A172 (cell line): ENCODE measurements at regions not wholly inside any gene's neighbourhood (a gene's known extent, or its start where the extent isn't known, plus 50 kb on each side); places are given as distances from the start of the nearest gene placed in this dataset.

Experiments used
- DNase-seq: peaks from one replicate; pipeline ENCODE4 v3.0.0-alpha.2; 2015; ENCODE audit warnings: low spot score

DNA sequence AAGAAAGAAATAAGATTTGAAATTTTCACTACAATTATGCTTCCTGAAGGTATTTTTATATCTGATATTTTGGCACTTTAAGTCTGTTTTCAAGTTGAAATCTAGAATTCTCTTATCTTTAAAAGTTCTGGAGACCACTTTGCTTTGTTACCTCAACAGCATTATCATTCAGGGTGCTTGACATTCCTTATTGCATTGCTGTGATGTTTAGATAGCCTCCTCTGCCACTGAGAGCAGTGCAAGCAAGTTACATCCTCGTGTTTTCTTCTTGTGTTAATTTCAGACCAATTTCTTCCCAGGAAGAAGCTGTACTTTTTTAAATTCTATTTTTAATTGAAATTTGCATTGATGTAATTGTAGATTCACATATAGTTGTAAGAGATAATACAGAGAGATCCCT lies 333.9 kb upstream of the KIRREL3 start:
- DNase-seq, result no peak

DNA sequence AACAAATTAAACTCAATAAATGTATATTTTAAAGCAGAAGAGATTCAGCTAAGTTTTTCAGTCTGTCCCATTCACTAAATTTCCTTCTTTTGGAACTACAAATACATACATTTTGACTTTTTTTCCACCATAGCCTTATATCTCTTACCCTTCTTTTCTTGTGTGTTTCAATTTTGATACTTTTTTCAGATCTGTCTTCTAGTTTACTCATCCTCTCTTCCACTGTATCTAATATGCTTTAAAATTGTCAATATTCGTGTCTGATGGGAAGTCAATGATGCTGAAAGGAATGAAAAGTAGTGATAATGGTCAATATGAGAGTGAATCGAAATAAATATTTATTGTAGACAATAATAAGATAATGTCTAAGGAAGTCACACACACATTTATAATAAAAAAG lies 332.3 kb upstream of the KIRREL3 start:
- DNase-seq, result no peak

DNA sequence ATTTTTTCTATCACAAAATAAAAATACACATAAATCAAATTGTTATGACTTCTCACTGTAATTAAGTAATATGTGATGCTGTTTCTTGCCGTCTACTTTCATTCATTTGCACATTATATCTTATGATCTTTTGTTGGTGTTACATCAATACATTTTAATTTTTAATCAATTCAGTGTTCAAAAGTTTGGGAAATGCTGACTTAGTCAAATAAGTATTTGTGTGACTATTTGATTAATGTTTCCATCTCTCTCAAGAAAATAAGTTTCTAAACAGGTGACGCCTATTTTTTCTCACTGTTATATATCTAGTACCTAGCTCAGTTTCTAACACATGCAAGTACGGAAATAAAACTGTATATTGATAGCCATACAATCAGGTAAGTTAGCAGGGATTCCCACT lies 329.5 kb upstream of the KIRREL3 start:
- DNase-seq, result no peak

DNA sequence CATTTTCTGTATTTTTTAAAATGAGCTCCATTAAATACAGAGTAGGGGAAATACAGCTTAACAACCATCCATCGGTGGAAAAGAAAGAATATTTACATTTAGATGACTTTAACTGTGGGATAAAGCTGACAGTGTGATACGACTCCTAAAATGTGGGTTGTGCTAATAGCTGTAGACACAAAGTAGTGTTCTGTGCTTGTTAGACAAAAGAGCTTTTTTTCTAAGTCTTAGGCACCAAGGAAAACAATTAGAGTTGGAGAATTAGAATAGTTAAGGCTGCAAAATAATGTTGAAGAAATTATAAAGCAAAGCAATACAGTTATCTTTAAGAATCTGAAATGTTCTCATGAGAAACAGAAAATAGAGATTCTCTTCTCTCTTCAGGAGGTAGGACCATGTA lies 307.7 kb upstream of the KIRREL3 start:
- DNase-seq, result no peak

DNA sequence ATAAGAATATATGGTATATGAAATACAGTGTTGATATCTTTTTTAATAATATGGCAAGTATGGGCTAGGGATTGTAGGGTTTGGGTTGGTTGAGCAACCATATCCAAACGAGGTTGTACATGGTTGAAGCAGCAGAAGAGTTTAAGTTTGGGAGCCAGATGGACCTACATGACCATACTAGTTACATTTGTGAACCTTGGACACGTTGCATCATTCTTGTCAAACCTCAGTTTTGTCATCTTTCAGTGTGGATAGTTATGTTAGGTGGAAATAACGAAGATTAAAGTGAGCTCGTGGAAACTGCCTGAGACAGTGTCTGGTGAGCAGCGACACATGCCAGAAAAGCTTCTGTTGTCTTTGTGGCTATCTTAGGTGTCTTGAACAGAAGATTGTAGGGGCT lies 307.1 kb upstream of the KIRREL3 start:
- no peak for DNase-seq

DNA sequence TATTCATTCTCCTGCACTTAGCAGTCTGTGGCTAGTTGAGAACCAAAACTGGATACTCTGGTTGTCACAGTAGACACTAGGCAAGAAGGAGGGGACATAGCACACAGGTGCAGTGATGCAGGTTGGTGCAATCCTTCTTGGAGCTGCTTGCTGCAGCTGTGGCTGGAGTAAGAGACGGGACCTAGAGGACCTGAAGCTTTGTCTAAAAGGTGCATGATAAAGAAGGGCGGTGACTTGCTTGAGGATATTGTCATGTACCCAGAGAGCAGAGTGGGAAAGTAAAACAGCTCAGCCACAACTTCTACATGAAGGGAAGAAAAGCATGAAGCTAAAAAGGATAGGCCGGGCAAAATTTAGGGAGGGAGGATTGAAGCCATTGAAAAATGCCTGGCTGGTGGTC lies 304.1 kb upstream of the KIRREL3 start:
- DNase-seq, result no peak

DNA sequence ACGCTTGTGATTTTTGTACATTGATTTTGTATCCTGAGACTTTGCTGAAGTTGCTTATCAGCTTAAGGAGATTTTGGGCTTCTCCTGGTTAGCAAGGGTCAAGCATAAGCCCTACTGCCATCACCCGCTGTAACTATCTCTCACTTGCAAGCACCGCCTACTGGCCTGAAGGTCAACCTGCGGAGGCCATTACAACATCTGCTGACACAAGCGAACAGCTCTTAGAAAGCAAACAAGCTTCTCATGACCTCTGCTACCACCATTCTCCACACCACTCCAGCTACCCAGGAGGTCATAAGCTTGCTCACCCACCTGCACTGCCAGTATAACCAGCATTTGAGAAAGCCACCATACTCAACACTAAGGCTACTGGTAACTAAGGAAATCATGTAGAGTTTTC lies 288.4 kb upstream of the KIRREL3 start:
- no peak for DNase-seq

DNA sequence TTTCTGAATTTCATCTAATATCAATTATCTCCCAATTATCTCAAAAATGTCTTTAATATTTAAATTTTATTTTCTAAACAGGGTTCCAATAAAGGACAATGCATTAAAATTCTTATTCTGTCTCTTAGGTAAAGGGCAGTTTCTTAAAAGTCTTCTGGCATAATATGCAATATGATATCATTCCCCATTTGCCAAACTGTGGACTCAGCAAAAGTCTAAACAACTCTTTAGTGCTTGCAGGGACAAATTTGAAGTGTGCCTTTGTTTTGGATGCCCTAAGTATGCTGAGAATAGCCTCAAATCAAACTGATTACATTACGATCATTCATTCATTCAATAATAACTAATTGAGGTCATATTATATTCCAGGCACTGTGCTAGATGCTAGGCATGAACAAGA lies 281.0 kb upstream of the KIRREL3 start:
- DNase-seq, result no peak

DNA sequence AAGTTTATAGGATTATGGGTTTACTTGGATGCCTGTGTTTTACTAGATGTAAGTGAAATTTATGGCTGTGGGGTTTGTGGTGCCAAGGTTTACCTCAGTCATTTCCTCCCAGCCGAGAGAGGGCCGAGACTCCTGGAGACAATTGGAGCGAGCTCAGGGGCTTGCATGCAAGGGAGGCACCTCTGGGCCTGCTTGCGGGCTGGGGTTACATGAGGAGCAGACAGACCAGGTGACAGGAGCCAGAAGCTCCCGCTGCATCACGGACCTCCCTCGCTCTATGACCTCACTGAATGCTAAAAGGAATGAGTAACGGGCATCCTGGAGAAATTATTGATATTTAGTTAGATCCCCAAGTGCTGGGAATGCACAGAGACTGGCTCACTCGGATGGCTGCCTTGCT lies 275.2 kb upstream of the KIRREL3 start:
- no peak for DNase-seq

DNA sequence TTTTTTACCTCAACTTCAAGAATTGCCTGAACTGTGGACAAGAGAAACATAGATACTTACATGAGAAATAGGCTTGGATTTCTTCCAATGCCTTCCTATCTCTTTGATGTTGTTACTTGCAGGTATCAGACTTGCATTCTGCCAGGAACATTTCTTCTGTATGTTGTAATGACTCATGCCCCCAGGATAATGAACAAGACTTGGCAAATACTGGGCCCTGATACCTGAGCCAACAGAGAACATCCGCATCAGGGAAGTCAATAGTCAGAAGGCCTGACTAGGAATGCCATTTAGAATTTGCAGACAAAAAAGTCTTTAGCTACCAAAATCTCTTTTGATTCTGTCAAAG lies 273.7 kb upstream of the KIRREL3 start:
- no peak for DNase-seq

DNA sequence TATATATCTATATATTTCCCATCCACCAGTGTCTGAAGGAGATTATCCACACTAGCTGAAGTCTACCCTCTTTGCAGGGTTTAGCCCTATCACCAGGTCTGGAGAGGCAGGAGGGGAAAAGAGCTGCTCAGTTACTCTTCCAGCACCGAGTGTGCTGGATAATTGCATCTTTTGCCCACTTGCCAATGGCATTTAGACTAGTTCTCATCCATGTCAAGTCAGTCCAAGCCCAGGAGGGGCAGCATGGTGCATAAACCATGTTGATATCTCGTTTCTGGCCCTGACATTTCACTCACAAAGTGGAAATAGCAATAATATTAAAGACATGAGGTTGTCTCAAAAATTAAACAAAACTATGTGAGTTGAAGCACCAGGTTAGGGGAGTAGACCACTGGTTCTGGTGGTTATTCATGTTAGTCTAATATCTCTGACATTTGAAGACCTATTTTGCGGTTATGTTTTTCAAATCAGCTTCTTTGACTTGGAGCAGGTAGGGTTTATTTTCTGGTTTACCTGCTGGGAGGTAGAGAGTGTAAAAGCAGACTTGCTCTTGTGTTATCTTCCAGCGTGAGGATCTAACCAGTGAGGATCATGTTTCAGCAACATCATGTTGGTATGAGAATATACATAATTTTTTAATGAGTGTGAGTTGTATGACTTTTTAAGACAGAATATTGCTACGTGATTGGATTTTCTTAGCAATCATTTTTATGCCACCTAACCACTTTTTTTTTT lies 273.2 kb upstream of the KIRREL3 start:
- DNase-seq, result no peak

DNA sequence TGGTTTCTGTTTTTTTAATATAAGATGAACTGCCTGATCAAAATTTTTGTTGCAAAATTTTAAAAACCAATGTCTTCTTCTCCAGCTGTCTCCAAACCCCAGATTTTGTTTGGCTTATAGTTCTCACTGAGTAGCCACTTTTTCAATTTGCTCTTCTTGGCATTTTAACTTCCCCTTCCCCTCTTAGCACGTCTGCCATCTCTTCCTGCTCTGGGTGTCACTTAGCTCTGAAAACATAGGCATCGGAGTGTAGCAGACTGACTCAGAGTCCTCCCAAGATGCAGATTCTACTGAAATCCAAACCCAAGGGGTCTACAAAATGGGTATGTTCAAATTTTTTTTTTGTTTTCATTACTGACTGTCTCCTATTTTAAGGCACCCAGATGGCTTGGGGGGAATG lies 270.3 kb upstream of the KIRREL3 start:
- no peak for DNase-seq

DNA sequence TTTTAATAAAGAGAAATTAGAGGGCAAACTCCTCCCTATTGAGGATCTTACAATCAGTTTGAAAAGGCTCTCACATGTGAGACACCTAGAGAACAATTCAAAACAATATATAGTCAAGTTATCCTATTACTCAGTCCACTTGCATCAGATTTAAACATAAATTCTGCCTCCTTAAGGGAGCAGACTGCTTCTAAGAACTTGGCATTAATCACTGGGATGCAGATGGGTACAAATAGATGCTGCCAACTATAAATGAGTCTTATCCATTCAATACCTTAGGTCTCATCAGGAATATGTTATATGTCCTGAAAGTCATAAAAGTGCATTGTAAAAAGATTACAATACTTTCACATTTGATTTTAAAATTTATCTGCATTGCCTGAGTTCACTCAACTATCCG lies 269.3 kb upstream of the KIRREL3 start:
- DNase-seq, result no peak

DNA sequence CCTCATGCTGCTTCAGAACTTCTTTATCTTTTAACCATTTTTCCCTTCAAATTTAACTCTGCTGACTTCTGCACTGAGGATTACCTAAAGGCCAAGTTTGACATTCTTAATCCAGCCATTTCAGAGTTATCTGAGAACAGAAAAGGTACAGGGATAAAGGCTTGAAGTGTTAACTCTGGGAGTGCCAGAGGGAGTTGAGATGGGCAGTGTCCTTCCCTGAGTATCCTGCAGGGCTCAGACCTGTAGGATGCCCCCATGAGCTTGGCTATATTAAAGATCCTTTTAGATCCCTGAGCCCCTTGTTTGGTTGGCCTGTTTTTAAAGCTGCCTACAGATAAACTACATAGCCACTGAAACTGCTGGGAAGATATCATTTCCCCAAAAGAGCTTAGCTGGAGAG lies 268.4 kb upstream of the KIRREL3 start:
- no peak for DNase-seq

DNA sequence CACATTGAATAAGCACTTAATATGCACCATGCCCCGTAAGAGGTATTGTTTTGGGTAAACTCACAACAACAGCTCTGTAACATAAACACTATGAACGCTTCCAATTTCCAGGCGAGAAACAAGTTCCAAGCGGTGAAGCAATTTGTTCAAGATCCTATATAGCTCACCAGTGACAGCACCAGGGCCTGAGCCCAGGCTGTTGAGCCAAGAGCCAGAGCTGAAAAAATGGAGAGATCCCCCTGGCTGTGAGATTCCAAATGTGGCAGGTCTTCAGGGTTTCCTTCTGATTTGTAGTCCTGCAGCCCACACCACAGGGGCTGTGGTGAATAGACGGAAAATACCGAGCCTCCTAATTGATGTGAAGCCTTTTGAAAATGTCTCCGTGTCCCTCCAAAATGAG lies 268.0 kb upstream of the KIRREL3 start:
- no peak for DNase-seq

DNA sequence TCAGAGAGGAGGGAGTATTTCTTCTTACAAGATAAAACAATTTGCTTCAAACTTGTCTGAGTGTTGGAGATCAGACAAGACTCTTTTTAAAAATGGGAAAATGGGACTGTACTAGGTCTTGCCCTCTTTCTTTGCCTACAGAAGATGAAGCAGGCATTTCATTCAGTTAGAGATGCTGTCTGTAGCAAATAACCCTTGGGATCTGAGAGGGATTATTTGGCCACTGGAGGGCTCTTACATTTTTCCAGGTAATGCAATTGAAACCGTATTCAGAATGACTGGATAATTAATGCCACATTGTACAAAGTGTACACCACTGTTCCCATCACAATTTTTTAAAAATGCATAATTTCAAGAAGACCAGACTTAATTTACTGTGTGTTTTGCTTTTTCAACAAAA lies 258.5 kb upstream of the KIRREL3 start:
- DNase-seq, result no peak

DNA sequence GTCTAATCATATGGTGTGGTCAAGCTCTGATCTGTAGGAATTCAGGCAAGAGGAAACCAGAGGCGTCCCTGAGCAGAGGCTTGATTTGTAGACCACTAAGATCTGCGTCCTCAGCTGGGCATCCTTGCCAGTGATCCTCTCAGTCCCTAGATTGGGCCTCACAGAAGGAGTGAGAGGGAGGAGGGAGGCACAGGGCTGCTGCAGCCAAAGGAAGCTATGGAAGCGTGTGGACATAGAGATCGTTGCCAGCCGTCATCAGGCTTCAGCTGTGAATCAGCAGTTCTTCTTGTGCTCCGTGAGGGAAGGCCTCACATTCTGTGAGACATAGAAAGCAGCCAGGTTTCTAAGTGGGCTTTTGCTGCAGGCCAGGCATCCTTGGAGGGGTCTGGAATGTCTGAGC lies 254.6 kb upstream of the KIRREL3 start:
- no peak for DNase-seq

DNA sequence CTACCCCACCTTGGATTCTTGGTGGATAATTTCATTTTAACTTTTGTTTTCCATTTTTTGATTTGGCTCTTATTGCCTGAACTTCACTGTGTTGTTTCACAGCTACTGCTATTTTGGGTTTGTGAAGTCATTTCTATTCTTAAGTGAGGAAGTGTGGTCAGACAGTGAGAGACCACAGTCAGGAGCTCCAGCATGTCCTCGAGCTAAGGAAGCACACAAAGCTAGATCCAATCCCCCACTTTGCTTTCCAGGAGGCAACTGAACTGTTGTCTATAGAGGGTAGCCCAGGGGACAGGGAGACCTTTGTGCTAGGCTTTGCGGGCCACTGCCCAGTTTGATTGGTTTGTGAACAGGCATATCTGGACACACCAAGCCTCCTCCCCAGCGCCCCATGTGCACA lies 251.8 kb upstream of the KIRREL3 start:
- no peak for DNase-seq

DNA sequence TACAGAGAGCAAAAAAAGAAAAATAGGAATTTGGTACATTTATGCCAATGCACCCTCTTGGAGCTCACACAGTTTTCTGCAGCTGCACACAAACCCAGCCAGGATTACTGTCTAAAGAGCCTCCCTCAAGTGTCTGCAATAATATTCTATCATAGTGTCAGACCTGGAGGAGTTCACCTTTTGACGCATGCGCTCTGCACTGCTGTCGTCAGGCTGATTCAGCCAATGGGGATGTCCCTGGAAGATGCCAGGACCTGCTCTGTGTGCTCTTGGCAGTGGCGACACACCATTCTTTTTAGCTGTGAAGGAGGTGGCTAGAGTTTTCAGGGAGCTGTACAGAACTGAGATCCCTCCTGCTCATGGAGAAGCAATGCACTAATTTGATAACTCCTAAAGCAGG lies 249.0 kb upstream of the KIRREL3 start:
- no peak for DNase-seq

DNA sequence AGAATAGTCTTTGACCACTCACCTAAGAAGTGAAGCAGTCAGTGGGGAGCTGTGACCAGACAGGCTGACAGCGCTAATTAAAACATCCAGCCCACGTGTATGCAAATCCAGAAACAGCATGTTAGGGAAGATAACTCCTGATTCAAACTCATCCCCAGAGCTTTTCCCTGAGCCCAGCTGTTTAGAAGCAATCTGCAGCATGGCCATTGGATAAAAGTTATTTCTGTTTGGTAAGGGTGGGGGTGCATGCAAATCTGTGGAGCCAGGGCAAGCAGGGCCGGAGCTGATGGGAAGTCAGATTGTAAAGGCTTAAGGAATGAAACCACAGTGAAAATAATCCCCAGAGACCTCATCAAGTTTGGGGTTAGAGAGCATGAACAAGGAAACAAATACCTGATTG lies 247.9 kb upstream of the KIRREL3 start:
- DNase-seq, result no peak

DNA sequence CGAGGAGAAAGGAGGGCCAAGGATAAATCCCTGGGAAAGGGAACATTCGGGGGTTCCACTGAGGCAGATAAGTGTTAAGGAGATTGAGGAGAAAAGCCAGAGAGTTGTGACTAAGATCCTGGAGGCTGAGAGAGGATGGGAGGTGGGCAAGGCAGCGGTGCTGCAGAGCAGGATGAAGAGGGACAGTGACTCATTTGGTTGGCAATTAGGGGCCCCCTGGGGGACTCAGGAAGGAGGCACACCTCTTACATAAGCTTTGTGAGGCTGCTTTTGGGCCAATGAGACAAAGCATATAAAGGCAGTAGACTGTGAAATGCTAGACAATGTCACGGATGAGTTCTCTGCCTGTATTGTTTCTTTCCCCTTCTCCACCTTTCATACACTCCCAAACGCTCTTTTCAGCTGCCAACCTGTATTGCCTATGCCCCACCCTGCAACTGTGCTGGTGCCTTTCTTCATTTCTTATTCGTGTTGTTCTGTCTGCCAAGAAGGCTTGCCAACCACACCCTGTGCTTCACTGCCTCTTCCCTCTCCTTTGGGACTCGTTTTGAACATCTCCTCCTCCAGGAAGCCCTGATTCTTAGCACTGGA lies 246.8 kb upstream of the KIRREL3 start:
- DNase-seq, result no peak

DNA sequence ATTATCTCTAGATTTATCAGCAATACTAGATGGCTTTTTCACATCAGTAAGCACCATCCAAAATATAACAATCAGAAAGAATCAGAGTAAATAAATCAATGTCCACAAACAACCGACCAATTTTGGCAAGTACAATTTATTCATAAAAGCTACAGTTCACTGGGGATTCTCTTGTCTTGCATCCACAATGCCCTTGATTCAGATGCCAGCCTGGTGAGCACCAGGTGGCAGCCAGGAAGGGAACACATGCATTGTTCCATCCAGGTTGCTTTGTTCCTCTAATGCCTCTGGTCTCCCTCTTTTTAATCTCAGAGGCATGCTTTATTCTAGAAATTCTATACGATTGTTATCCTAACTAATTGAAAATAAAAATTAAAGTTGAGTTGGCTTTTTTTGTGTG lies 242.1 kb upstream of the KIRREL3 start:
- no peak for DNase-seq

DNA sequence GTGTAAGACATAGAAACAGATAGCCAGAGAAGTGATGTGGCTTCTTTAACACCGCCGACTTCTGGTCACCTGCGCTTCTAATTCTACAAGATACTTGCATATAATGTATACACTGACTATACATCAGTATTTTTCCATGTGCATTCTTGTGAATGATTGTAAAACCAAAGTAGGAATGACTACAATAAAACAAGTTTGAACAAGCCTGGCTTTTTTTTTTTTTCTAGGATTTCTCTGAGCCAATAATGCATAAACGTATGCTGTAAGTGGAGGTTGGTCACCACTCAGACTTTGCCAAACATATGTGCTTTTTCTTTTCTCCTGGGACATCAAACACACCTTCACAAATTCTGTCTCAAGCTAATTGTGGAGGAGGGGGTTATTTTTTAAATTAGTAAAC lies 237.8 kb upstream of the KIRREL3 start:
- no peak for DNase-seq

DNA sequence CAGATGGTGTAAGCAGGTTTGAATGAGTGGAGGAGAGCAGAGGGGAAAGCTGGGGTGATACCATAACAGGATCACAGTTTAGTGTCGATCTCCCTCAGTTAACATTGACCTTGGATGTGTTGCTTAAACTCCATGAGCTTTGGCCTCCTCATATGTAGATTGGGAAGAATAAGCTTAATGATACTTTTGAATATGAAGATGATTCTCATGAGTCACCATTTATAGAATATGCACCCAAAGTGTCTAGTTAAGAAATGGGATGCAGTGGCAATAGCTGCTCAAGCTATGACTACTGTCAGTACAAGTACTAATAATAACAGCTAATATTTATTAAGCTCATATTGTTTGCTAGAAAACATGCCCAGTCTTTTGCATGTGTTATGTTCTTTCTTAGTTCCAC lies 236.2 kb upstream of the KIRREL3 start:
- DNase-seq, result no peak
